ENCODE measurements at regions not wholly inside any gene's neighbourhood (a gene's known extent, or its start where the extent isn't known, plus 50 kb on each side); places are given as distances from the start of the nearest gene placed in this dataset.

GRCh38 chr3:188974856-188975599, 196.7 kb upstream of the TPRG1 start:
- no peak for TF ChIP-seq CTCF (conservative IDR thresholded peaks at IDR 0.05)
- TF ChIP-seq EZH2 (IDR thresholded peaks at IDR 0.05; ENCODE audit: low read depth) = no peak
